ENCODE measurements at regions not wholly inside any gene's neighbourhood (a gene's known extent, or its start where the extent isn't known, plus 50 kb on each side); places are given as distances from the start of the nearest gene placed in this dataset.

GRCh38 chr20:41895241-41896032 lies 277.3 kb upstream of the CHD6 start:
- no peak overlapping the region for H2AFZ ChIP-seq (ENCODE audit: low read depth, low read length)
- DNase-seq (ENCODE audit: low read depth), result no peak

GRCh38 chr20:41894255-41894963 lies 276.2 kb upstream of the CHD6 start:
- no peak overlapping the region for H3K27ac Mint-ChIP-seq (ENCODE audit: unreplicated experiment)
- Histone ChIP-seq H3K9ac (ENCODE audit: low read length) (no peak overlapping the region), H2AFZ (ENCODE audit: low read depth, low read length) (no peak overlapping the region), H3K27me3 (ENCODE audit: insufficient read depth, low read length) (no peaks in the 10 kb centered on the region), H3K36me3 (ENCODE audit: insufficient read depth, low read length) (no peaks in the 10 kb centered on the region), H3K4me1 (ENCODE audit: insufficient read depth, low read length) (no peaks in the 10 kb centered on the region), H4K20me1 (ENCODE audit: insufficient read depth, low read length) (no peaks in the 10 kb centered on the region), H3K79me2 (ENCODE audit: insufficient read depth, low read length) (no peaks in the 10 kb centered on the region), H3K9me3 (ENCODE audit: insufficient read depth, low read depth, low read length) (no peaks in the 10 kb centered on the region), H3K4me2 (ENCODE audit: low read length) (no peak overlapping the region), H3K27ac (ENCODE audit: low read depth, low read length) (no peak overlapping the region), H3K4me3 (ENCODE audit: insufficient read depth, low read depth, low read length) (no peak overlapping the region)
- peaks cover 2% of the 10 kb centered on the region for H3K9me3 Mint-ChIP-seq (ENCODE audit: unreplicated experiment)
- FAIRE-seq (no peak), DNase-seq (ENCODE audit: low read depth) (no peak)
- no peak for TF ChIP-seq EZH2 (IDR thresholded peaks at IDR 0.05; ENCODE audit: insufficient read depth, low read length)
- TF ChIP-seq CTCF (IDR thresholded peaks at IDR 0.05; ENCODE audit: insufficient read depth, low read depth, low read length), result no peak
- no peaks in the 10 kb centered on the region for H3K36me3 Mint-ChIP-seq (ENCODE audit: low read depth, unreplicated experiment)
- H3K27me3 Mint-ChIP-seq (ENCODE audit: low read depth, unreplicated experiment), result no peaks in the 10 kb centered on the region
- H3K4me1 Mint-ChIP-seq (ENCODE audit: low read depth, unreplicated experiment), result no peaks in the 10 kb centered on the region
- no peak overlapping the region for H3K4me3 Mint-ChIP-seq (ENCODE audit: unreplicated experiment)

More at GRCh38 chr20:41895241-41896032, 277.3 kb upstream of the CHD6 start:
- no peak for FAIRE-seq
- H3K4me2 ChIP-seq (ENCODE audit: low read length), result no peak overlapping the region
- H3K4me3 ChIP-seq (ENCODE audit: insufficient read depth, low read depth, low read length), result no peak overlapping the region
- no peak overlapping the region for H3K9ac ChIP-seq (ENCODE audit: low read length)
- no peaks in the 10 kb centered on the region for H3K36me3 ChIP-seq (ENCODE audit: insufficient read depth, low read length)
- H4K20me1 ChIP-seq (ENCODE audit: insufficient read depth, low read length), result no peaks in the 10 kb centered on the region
- no peak overlapping the region for H3K4me3 Mint-ChIP-seq (ENCODE audit: unreplicated experiment)
- no peaks in the 10 kb centered on the region for H3K36me3 Mint-ChIP-seq (ENCODE audit: low read depth, unreplicated experiment)
- H3K27ac ChIP-seq (ENCODE audit: low read depth, low read length), result no peak overlapping the region
- no peaks in the 10 kb centered on the region for H3K27me3 Mint-ChIP-seq (ENCODE audit: low read depth, unreplicated experiment)
- H3K4me1 Mint-ChIP-seq (ENCODE audit: low read depth, unreplicated experiment), result no peaks in the 10 kb centered on the region
- no peak for TF ChIP-seq EZH2 (IDR thresholded peaks at IDR 0.05; ENCODE audit: insufficient read depth, low read length)
- no peak for TF ChIP-seq CTCF (IDR thresholded peaks at IDR 0.05; ENCODE audit: insufficient read depth, low read depth, low read length)
- H3K9me3 Mint-ChIP-seq (ENCODE audit: unreplicated experiment), result peaks cover 2% of the 10 kb centered on the region
- no peak overlapping the region for H3K27ac Mint-ChIP-seq (ENCODE audit: unreplicated experiment)
- H3K79me2 ChIP-seq (ENCODE audit: insufficient read depth, low read length), result no peaks in the 10 kb centered on the region
- no peaks in the 10 kb centered on the region for H3K27me3 ChIP-seq (ENCODE audit: insufficient read depth, low read length)
- no peaks in the 10 kb centered on the region for H3K9me3 ChIP-seq (ENCODE audit: insufficient read depth, low read depth, low read length)
- no peaks in the 10 kb centered on the region for H3K4me1 ChIP-seq (ENCODE audit: insufficient read depth, low read length)
